DOHH2 (cell line): ENCODE measurements at regions not wholly inside any gene's neighbourhood (a gene's known extent, or its start where the extent isn't known, plus 50 kb on each side); places are given as distances from the start of the nearest gene placed in this dataset.

Source experiments
- H3F3A ChIP-seq: fragments of 200-600 bp; sonication (generic), shearing (Covaris generic); 2 replicates; pipeline ENCODE4 v1.6.0; 2016; ENCODE audit warnings: antibody characterized with exemption, mild to moderate bottlenecking; ENCODE audit not compliant: control insufficient read depth, insufficient read depth
- H3K27ac ChIP-seq: fragments of 200-600 bp; sonication (generic); 2 replicates; pipeline ENCODE4 v1.5.1; 2014; ENCODE audit warnings: low read depth, mild to moderate bottlenecking, low read length, moderate library complexity
- H3K27me3 ChIP-seq: fragments of 200-600 bp; sonication (generic); 2 replicates; pipeline ENCODE4 v1.6.1; 2014; ENCODE audit warnings: mild to moderate bottlenecking, low read length, mixed read lengths; ENCODE audit not compliant: control insufficient read depth
- H3K36me3 ChIP-seq: fragments of 200-600 bp; sonication (generic); 2 replicates; pipeline ENCODE4 v1.6.1; 2014; ENCODE audit warnings: mild to moderate bottlenecking, low read length, moderate library complexity, mixed read lengths; ENCODE audit not compliant: control insufficient read depth
- H3K4me1 ChIP-seq: fragments of 200-600 bp; sonication (generic); 2 replicates; pipeline ENCODE4 v1.6.1; 2014; ENCODE audit warnings: mild to moderate bottlenecking, low read length, mixed read lengths; ENCODE audit not compliant: control insufficient read depth
- H3K4me2 ChIP-seq: fragments of 200-600 bp; sonication (generic); 2 replicates; pipeline ENCODE4 v1.6.0; 2014; ENCODE audit warnings: mild to moderate bottlenecking, low read length, moderate library complexity
- H3K4me3 ChIP-seq: fragments of 200-600 bp; sonication (generic); 2 replicates; pipeline ENCODE4 v1.5.1; 2014; ENCODE audit warnings: mild to moderate bottlenecking, low read length, mixed read lengths
- H3K79me2 ChIP-seq: fragments of 200-600 bp; sonication (generic); 2 replicates; pipeline ENCODE4 v1.6.1; 2014; ENCODE audit warnings: mild to moderate bottlenecking, low read length, mixed read lengths; ENCODE audit not compliant: control insufficient read depth
- H3K9me2 ChIP-seq: fragments of 200-600 bp; sonication (generic); replicated peaks from 2 replicates; pipeline ENCODE4 v1.6.1; 2014; ENCODE audit warnings: mild to moderate bottlenecking, low read length, mixed read lengths; ENCODE audit not compliant: control insufficient read depth
- H3K9me3 ChIP-seq: fragments of 200-600 bp; sonication (generic); 2 replicates; pipeline ENCODE4 v1.6.1; 2014; ENCODE audit warnings: antibody characterized with exemption, low read length, mixed read lengths; ENCODE audit not compliant: control insufficient read depth, insufficient read depth
- H4K20me1 ChIP-seq: fragments of 200-600 bp; sonication (generic); 2 replicates; pipeline ENCODE4 v1.6.0; 2014; ENCODE audit warnings: low read depth, mild to moderate bottlenecking, antibody characterized with exemption, low read length, moderate library complexity; ENCODE audit not compliant: control insufficient read depth, insufficient read depth
- CTCF ChIP-seq: fragments of 200-600 bp; sonication (generic); IDR thresholded peaks from one replicate; pipeline ENCODE4 v1.5.1; 2014; ENCODE audit warnings: antibody characterized with exemption, mild to moderate bottlenecking, low read depth, low read length; ENCODE audit not compliant: poor library complexity, severe bottlenecking
- EZH2phosphoT487 ChIP-seq: fragments of 200-600 bp; sonication (generic); IDR thresholded peaks from 2 replicates; pipeline ENCODE4 v1.6.1; 2017; ENCODE audit warnings: borderline replicate concordance, mild to moderate bottlenecking, antibody characterized with exemption, low read length, moderate library complexity, mixed read lengths

GRCh38 chr3:25855266-25855784, 65.4 kb downstream of the OXSM start:
- H3K4me3 ChIP-seq = no peak overlapping the region
- H3K79me2 ChIP-seq = no peaks in the 10 kb centered on the region
- no peak for TF ChIP-seq CTCF
- TF ChIP-seq EZH2phosphoT487 = no peak
- H3K27me3 ChIP-seq = no peaks in the 10 kb centered on the region
- no peaks in the 10 kb centered on the region for H3K4me1 ChIP-seq
- H3K9me2 ChIP-seq = no peaks in the 10 kb centered on the region
- H4K20me1 ChIP-seq = no peaks in the 10 kb centered on the region
- H3K36me3 ChIP-seq = no peaks in the 10 kb centered on the region
- H3K9me3 ChIP-seq = no peaks in the 10 kb centered on the region
- H3F3A ChIP-seq = no peaks in the 10 kb centered on the region
- no peak overlapping the region for H3K4me2 ChIP-seq
- H3K27ac ChIP-seq = no peak overlapping the region

- Histone ChIP-seq H3K4me3 (no peak overlapping the region), H3K4me2 (no peak overlapping the region), H3F3A (no peaks in the 10 kb centered on the region), H3K36me3 (no peaks in the 10 kb centered on the region), H3K9me2 (no peaks in the 10 kb centered on the region), H3K4me1 (peaks cover 6% of the 10 kb centered on the region; the same call in 1 of the 2 replicates), H3K9me3 (no peaks in the 10 kb centered on the region), H3K27me3 (no peaks in the 10 kb centered on the region), H3K27ac (no peak overlapping the region), H4K20me1 (no peaks in the 10 kb centered on the region), H3K79me2 (no peaks in the 10 kb centered on the region)
- TF ChIP-seq CTCF (peak; percentile 81), EZH2phosphoT487 (no peak)
These were observed 67.1 kb downstream of the OXSM start for GRCh38 chr3:25856902-25857518.

- no peaks in the 10 kb centered on the region for H3K9me3 ChIP-seq
- no peaks in the 10 kb centered on the region for H3F3A ChIP-seq
- no peak overlapping the region for H3K4me3 ChIP-seq
- TF ChIP-seq EZH2phosphoT487 (no peak), CTCF (no peak)
- no peaks in the 10 kb centered on the region for H3K27me3 ChIP-seq
- no peaks in the 10 kb centered on the region for H3K36me3 ChIP-seq
- H3K79me2 ChIP-seq = no peaks in the 10 kb centered on the region
- no peaks in the 10 kb centered on the region for H4K20me1 ChIP-seq
- no peak overlapping the region for H3K27ac ChIP-seq
- no peaks in the 10 kb centered on the region for H3K9me2 ChIP-seq
- no peak overlapping the region for H3K4me2 ChIP-seq
- peaks cover 6% of the 10 kb centered on the region; the same call in 1 of the 2 replicates for H3K4me1 ChIP-seq
These were observed 71.7 kb downstream of the OXSM start for GRCh38 chr3:25861566-25861965.
